ENCODE measurements at regions not wholly inside any gene's neighbourhood (a gene's known extent, or its start where the extent isn't known, plus 50 kb on each side); places are given as distances from the start of the nearest gene placed in this dataset.

DNA sequence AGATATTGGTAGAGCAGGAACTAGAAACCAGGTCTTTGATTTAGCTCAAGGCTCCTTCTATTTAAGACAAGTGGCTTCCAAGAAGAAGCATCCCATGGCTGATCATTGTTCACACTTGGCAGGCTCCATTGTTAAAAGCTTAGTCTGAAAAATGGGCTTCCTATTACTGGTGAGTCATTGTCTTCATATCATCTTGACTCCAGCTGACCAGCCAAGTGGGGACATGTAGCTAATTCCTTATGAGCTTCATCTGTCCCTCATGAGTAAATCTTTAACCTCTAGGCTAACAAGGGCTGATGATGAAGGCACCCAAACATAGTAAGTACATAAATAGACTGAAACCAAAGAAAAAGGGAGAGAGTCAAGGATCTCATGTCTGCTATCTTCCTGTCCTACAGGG is 530.3 kb upstream of the KLF4 start:
- POLR2A ChIA-PET (ENCODE audit: unreplicated experiment), result no interaction called here
- Histone ChIP-seq H4K91ac (ENCODE audit: insufficient read depth, low read depth, low read length) (no peak overlapping the region), H3K14ac (replicated peaks; ENCODE audit: low read depth, low read length) (no peak overlapping the region), H2BK120ac (ENCODE audit: low read depth, low read length) (no peak overlapping the region), H2BK5ac (ENCODE audit: low read depth, low read length, poor library complexity, severe bottlenecking) (no peak overlapping the region), H3K4me3 (ENCODE audit: insufficient read depth, low read depth, low read length) (no peak overlapping the region), H3K9me3 (ENCODE audit: control insufficient read depth, insufficient read depth, low read length) (no peaks in the 10 kb centered on the region), H3K27me3 (ENCODE audit: control insufficient read depth, insufficient read depth, low read length) (no peaks in the 10 kb centered on the region; the same call in 1 of the 2 replicates), H3K4ac (ENCODE audit: low read depth, low read length) (no peak overlapping the region), H4K5ac (ENCODE audit: low read depth, low read length) (no peak overlapping the region), H3K36me3 (ENCODE audit: control insufficient read depth, insufficient read depth, low read length) (no peaks in the 10 kb centered on the region), H2AK9ac (replicated peaks; ENCODE audit: low read depth, low read length, poor library complexity) (no peak overlapping the region), H3K23ac (ENCODE audit: low read depth, low read length) (no peak overlapping the region), H3K4me2 (ENCODE audit: low read depth, low read length) (no peak overlapping the region), H2AFZ (replicated peaks; ENCODE audit: low read length, poor library complexity) (no peak overlapping the region), H3K18ac (ENCODE audit: low read depth, low read length) (no peak overlapping the region), H3K9ac (ENCODE audit: low read depth, low read length) (no peak overlapping the region), H4K8ac (ENCODE audit: low read depth in 2 of 2, low read length in 2 of 2) (no peak overlapping the region), H3K56ac (ENCODE audit: extremely low read depth, insufficient read depth, low read length) (no peak overlapping the region), H2BK20ac (ENCODE audit: low read depth, low read length) (no peak overlapping the region), H3K4me1 (ENCODE audit: control insufficient read depth, insufficient read depth, low read length) (no peaks in the 10 kb centered on the region), H2AK5ac (ENCODE audit: low read depth, low read length) (no peak overlapping the region), H4K20me1 (ENCODE audit: insufficient read depth, low read length) (no peaks in the 10 kb centered on the region), H3K9me1 (ENCODE audit: insufficient read depth, low read length) (no peaks in the 10 kb centered on the region), H3K79me1 (ENCODE audit: low read depth in 1 of 2, low read length in 2 of 2) (no peaks in the 10 kb centered on the region), H2BK15ac (ENCODE audit: low read depth, low read length) (no peak overlapping the region), H3K27ac (ENCODE audit: insufficient read depth, low read length) (no peak overlapping the region)
- ATAC-seq (ENCODE audit: low read depth) (no peak), DNase-seq (no peak)
- CTCF ChIA-PET, result interaction anchor here (0.6 to 0.7 kb wide), 2 partner anchors 8 to 67 kb away, joined by 4 to 7 read pairs; no protein-coding TSS in a partner anchor
- TF ChIP-seq FOS (IDR thresholded peaks at IDR 0.05; ENCODE audit: low read depth, low read length) (no peak), MAZ (IDR thresholded peaks at IDR 0.05; ENCODE audit: borderline replicate concordance, low read depth, low read length) (no peak), BHLHE40 (IDR thresholded peaks at IDR 0.05; ENCODE audit: low read depth, low read length) (no peak), MXI1 (IDR thresholded peaks at IDR 0.05; ENCODE audit: borderline replicate concordance, low read depth, low read length) (no peak), RFX5 (IDR thresholded peaks at IDR 0.05; ENCODE audit: low read depth, low read length) (no peak), RCOR1 (IDR thresholded peaks at IDR 0.05; ENCODE audit: insufficient replicate concordance, low read length) (no peak), RAD21 (IDR thresholded peaks at IDR 0.05; ENCODE audit: low read length) (no peak), NFE2L2 (IDR thresholded peaks at IDR 0.05; ENCODE audit: low read depth, low read length) (no peak), POLR2A (IDR thresholded peaks at IDR 0.05; ENCODE audit: low read depth, low read length) (no peak), CEBPB (IDR thresholded peaks at IDR 0.05; ENCODE audit: low read depth, low read length) (no peak)
- TF ChIP-seq, protein P1, sequence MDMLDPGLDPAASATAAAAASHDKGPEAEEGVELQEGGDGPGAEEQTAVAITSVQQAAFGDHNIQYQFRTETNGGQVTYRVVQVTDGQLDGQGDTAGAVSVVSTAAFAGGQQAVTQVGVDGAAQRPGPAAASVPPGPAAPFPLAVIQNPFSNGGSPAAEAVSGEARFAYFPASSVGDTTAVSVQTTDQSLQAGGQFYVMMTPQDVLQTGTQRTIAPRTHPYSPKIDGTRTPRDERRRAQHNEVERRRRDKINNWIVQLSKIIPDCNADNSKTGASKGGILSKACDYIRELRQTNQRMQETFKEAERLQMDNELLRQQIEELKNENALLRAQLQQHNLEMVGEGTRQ (IDR thresholded peaks at IDR 0.05; ENCODE audit: low read depth, low read length), result no peak
- intact Hi-C loops (cut with micrococcal nuclease) (no loop called here), in situ Hi-C loops (cut with MboI; ENCODE audit: low sequenced_read_pairs) (no loop called here), dilution Hi-C loops (cut with HindIII; ENCODE audit: low sequenced_read_pairs, unreplicated experiment) (no loop called here)
- no TSS peak for BruUV-seq (replicated peaks)
